GM12878 (cell line): ENCODE measurements at regions not wholly inside any gene's neighbourhood (a gene's known extent, or its start where the extent isn't known, plus 50 kb on each side); places are given as distances from the start of the nearest gene placed in this dataset.

Source experiments
- ATAC-seq: fragments of 200-7000 bp; cut with Tn5 transposase; 3 replicates; pipeline ENCODE4 v1.9.1; 2020; ENCODE audit warnings: mild to moderate bottlenecking, moderate library complexity
- BruUV-seq: library from RNA; stranded (reverse); fragments of 400-500 nt; replicated peaks from 2 replicates; lab custom pipeline; 2021; lab: Mats Ljungman, UMichigan
- CTCF ChIA-PET: fragments of 300-600 bp; sonication (Branson Sonifier 250); formaldehyde crosslinking; extraction: SDS; loops from one replicate; lab custom pipeline; 2021; ENCODE audit warnings: inconsistent platforms; lab: Yijun Ruan, JAX
- POLR2A ChIA-PET: fragments of 350-600 bp; formaldehyde crosslinking; extraction: SDS; loops from one replicate; lab custom pipeline; 2021; ENCODE audit warnings: inconsistent platforms; lab: Charles Lee
- RAD21 ChIA-PET: fragments of 300-600 bp; sonication (Branson Sonifier 250); formaldehyde crosslinking; loops from one replicate; lab custom pipeline; 2023; ENCODE audit warnings: antibody characterized with exemption; ENCODE audit not compliant: unreplicated experiment; lab: Charles Lee
- SMC1A ChIA-PET: fragments of 300-600 bp; sonication (Branson Sonifier 250); formaldehyde crosslinking; loops from one replicate; lab custom pipeline; 2023; ENCODE audit not compliant: unreplicated experiment, uncharacterized antibody; lab: Charles Lee
- DNase-seq: peaks from one replicate; pipeline ENCODE4 v3.0.0-alpha.2; 2011; ENCODE audit warnings: low read depth, low spot score
- FAIRE-seq: peaks from 3 replicates; lab custom pipeline; 2011; peaks lifted over from hg19 to GRCh38; lab: Jason Lieb, UNC
- H2AFZ ChIP-seq: 2 replicates; pipeline ENCODE4 v1.6.0; 2011; ENCODE audit warnings: low read depth, low read length, control low read depth; ENCODE audit not compliant: control insufficient read depth
- H3K27ac ChIP-seq: 2 replicates; pipeline ENCODE4 v1.5.1; 2011; ENCODE audit warnings: control low read depth; ENCODE audit not compliant: control insufficient read depth, insufficient read depth
- H3K27me3 ChIP-seq, 2 experiments: replicated peaks in 1 of 2; 2 replicates each; pipeline versions ENCODE4 v1.6.0 to v1.6.1; 2011; ENCODE audit warnings: low read length in 1 of 2; ENCODE audit not compliant: control insufficient read depth in 2 of 2, insufficient read depth in 2 of 2
- H3K36me3 ChIP-seq, 2 experiments: 2 replicates each; pipeline ENCODE4 v1.5.1; 2011; ENCODE audit warnings: low read length in 1 of 2; ENCODE audit not compliant: control insufficient read depth in 2 of 2, insufficient read depth in 2 of 2
- H3K4me1 ChIP-seq: 2 replicates; pipeline ENCODE4 v1.6.1; 2011; ENCODE audit warnings: mild to moderate bottlenecking, low read length, moderate library complexity, mixed read lengths; ENCODE audit not compliant: control insufficient read depth, insufficient read depth
- H3K4me2 ChIP-seq: 2 replicates; pipeline ENCODE4 v1.6.0; 2011; ENCODE audit warnings: control low read depth; ENCODE audit not compliant: control insufficient read depth, insufficient read depth
- H3K4me3 ChIP-seq: fragments of 200-600 bp; sonication (generic); 2 replicates; pipeline ENCODE4 v1.5.1; 2016
- H3K79me2 ChIP-seq: 2 replicates; pipeline ENCODE4 v1.6.0; 2011; ENCODE audit warnings: low read length; ENCODE audit not compliant: control insufficient read depth, insufficient read depth
- H3K9ac ChIP-seq: 2 replicates; pipeline ENCODE4 v1.8.0; 2011; ENCODE audit warnings: low read length, control low read depth, mixed read lengths; ENCODE audit not compliant: control insufficient read depth, insufficient read depth
- H3K9me3 ChIP-seq: replicated peaks from 3 replicates; pipeline ENCODE4 v1.5.1; 2011; ENCODE audit warnings: mild to moderate bottlenecking, low read length; ENCODE audit not compliant: control insufficient read depth, insufficient read depth
- H4K20me1 ChIP-seq: 2 replicates; pipeline ENCODE4 v1.6.0; 2011; ENCODE audit not compliant: control insufficient read depth, insufficient read depth
- CBFB ChIP-seq: IDR thresholded peaks from 2 replicates; pipeline ENCODE4 v1.6.1; 2016; ENCODE audit warnings: antibody characterized with exemption, low read depth
- CUX1 ChIP-seq: IDR thresholded peaks from 2 replicates; pipeline ENCODE4 v1.6.1; 2012; ENCODE audit warnings: improper control_type of control experiment, low read depth, low read length; ENCODE audit not compliant: insufficient replicate concordance
- EP300 ChIP-seq, 2 experiments: fragments of 150-350 bp in 1 of 2; IDR thresholded peaks; 2 replicates each; pipeline ENCODE4 v1.6.1; 2011 to 2012; ENCODE audit warnings: low read depth in 2 of 2, low read length in 2 of 2, borderline replicate concordance in 1 of 2, improper control_type of control experiment in 1 of 2, inconsistent platforms in 1 of 2; ENCODE audit not compliant: control insufficient read depth in 1 of 2
- ESRRA ChIP-seq: IDR thresholded peaks from 2 replicates; pipeline ENCODE4 v1.6.1; 2012; ENCODE audit warnings: mild to moderate bottlenecking, low read length, improper control_type of control experiment
- ETV6 ChIP-seq, 2 experiments: fragments of 450-650 bp in 1 of 2; IDR thresholded peaks in 1 of 2; conservative IDR thresholded peaks in 1 of 2; 2 replicates each; pipeline ENCODE4 v1.6.1; 2014; ENCODE audit warnings: antibody characterized with exemption in 1 of 2, borderline replicate concordance in 1 of 2, low read depth in 1 of 2, mild to moderate bottlenecking in 1 of 2, moderate library complexity in 1 of 2
- IKZF1 ChIP-seq: fragments of 450-650 bp; conservative IDR thresholded peaks from 2 replicates; pipeline ENCODE4 v1.6.1; 2017; ENCODE audit warnings: antibody characterized with exemption, mild to moderate bottlenecking
- NFXL1 ChIP-seq: fragments of 450-650 bp; IDR thresholded peaks from 2 replicates; pipeline ENCODE4 v1.6.1; 2017; ENCODE audit warnings: antibody characterized with exemption, mild to moderate bottlenecking, borderline replicate concordance
- NR2C1 ChIP-seq: fragments of 450-650 bp; IDR thresholded peaks from 2 replicates; pipeline ENCODE4 v1.6.1; 2017; ENCODE audit warnings: antibody characterized with exemption, mild to moderate bottlenecking, moderate library complexity
- NR2C2 ChIP-seq: IDR thresholded peaks from 2 replicates; pipeline ENCODE4 v1.6.1; 2011; ENCODE audit warnings: borderline replicate concordance, low read depth; ENCODE audit not compliant: control insufficient read depth, insufficient read length
- NR2F1 ChIP-seq: fragments of 450-650 bp; conservative IDR thresholded peaks from 2 replicates; pipeline ENCODE4 v1.6.1; 2017; ENCODE audit warnings: mild to moderate bottlenecking
- PRDM15 ChIP-seq: fragments of 450-650 bp; formaldehyde crosslinking; IDR thresholded peaks from 2 replicates; pipeline ENCODE4 v1.4.0; 2020; ENCODE audit warnings: mild to moderate bottlenecking, moderate library complexity
- SMC3 ChIP-seq: IDR thresholded peaks from 2 replicates; pipeline ENCODE4 v1.6.1; 2011; ENCODE audit warnings: low read length, improper control_type of control experiment, borderline replicate concordance
- SREBF2 ChIP-seq: IDR thresholded peaks from 2 replicates; pipeline ENCODE4 v1.6.1; 2012; ENCODE audit warnings: mild to moderate bottlenecking, low read length
- TCF12 ChIP-seq: IDR thresholded peaks from 2 replicates; pipeline ENCODE4 v1.6.1; 2011; ENCODE audit warnings: low read depth, mild to moderate bottlenecking, low read length
- TCF3 ChIP-seq: IDR thresholded peaks from 2 replicates; pipeline ENCODE4 v1.6.1; 2012; ENCODE audit warnings: low read depth, mild to moderate bottlenecking, low read length, borderline replicate concordance; ENCODE audit not compliant: insufficient read depth
- ZZZ3 ChIP-seq: IDR thresholded peaks from 2 replicates; pipeline ENCODE4 v1.6.1; 2011; ENCODE audit warnings: low read depth; ENCODE audit not compliant: control insufficient read depth, insufficient read length
- WGBS: methylation state at CpG from one replicate; pipeline ENCODE4 v1.1.6; 2016; ENCODE audit warnings: low lambda C conversion rate; ENCODE audit not compliant: insufficient replicate concordance, insufficient coverage; ENCODE audit errors: missing lambda C conversion rate; 5-methylcytosine and 5-hydroxymethylcytosine counted together
- in situ Hi-C: fragments of 300-500 bp; cut with MboI; formaldehyde crosslinking; loops from 9 replicates; pipeline ENCODE4 v1.14.3; 2018; ENCODE audit warnings: mixed read lengths
- intact Hi-C: fragments of 100-400 bp; cut with micrococcal nuclease; formaldehyde crosslinking; loops from one replicate; pipeline ENCODE4 v1.14.2; 2022; ENCODE audit not compliant: unreplicated experiment

GRCh38 chr2:78734221-78734620, 291.3 kb upstream of the REG3G start:
- in situ Hi-C loops, result no loop called here
- BruUV-seq, result no TSS peak
- 26% methylated on average over 3 of the region's 3 CpGs for WGBS
- TF ChIP-seq NR2F1, result no peak
- TF ChIP-seq SMC3, result no peak
- TF ChIP-seq TCF3, result no peak
- TF ChIP-seq ZZZ3, result no peak
- no peak for TF ChIP-seq SREBF2
- TF ChIP-seq NR2C1, result no peak
- TF ChIP-seq ETV6 (conservative IDR thresholded peaks at IDR 0.05 in 1 of 2, IDR thresholded peaks at IDR 0.05 in 1 of 2; ENCODE audit: borderline replicate concordance in 1 of 2, low read depth in 1 of 2), result no peak
- TF ChIP-seq TCF12, result no peak
- no peak for TF ChIP-seq EP300 (IDR thresholded peaks at IDR 0.05; ENCODE audit: borderline replicate concordance in 1 of 2, control insufficient read depth in 1 of 2, low read depth in 2 of 2, low read length in 2 of 2)
- no peak for TF ChIP-seq CBFB
- no peak for TF ChIP-seq IKZF1
- TF ChIP-seq NR2C2, result no peak
- no peak for TF ChIP-seq ESRRA
- no peak for TF ChIP-seq NFXL1
- TF ChIP-seq CUX1, result no peak
- TF ChIP-seq PRDM15, result no peak

More at GRCh38 chr2:78734221-78734620, 291.3 kb upstream of the REG3G start:
- no peak for DNase-seq
- ChIA-PET RAD21 (no interaction called here), CTCF (no interaction called here), POLR2A (no interaction called here), SMC1A (no interaction called here)
- no peaks in the 10 kb centered on the region for H3K4me1 ChIP-seq
- no peaks in the 10 kb centered on the region for H3K27me3 ChIP-seq
- H3K9ac ChIP-seq, result no peak overlapping the region
- H4K20me1 ChIP-seq, result no peaks in the 10 kb centered on the region
- no peak overlapping the region for H2AFZ ChIP-seq
- H3K4me3 ChIP-seq, result no peak overlapping the region
- intact Hi-C loops, result no loop called here
- H3K4me2 ChIP-seq, result no peak overlapping the region
- no peaks in the 10 kb centered on the region for H3K9me3 ChIP-seq
- no peaks in the 10 kb centered on the region for H3K79me2 ChIP-seq
- no peak for ATAC-seq
- no peak for FAIRE-seq
- H3K36me3 ChIP-seq, result no peaks in the 10 kb centered on the region
- H3K27ac ChIP-seq, result no peak overlapping the region
